ENCODE measurements at regions not wholly inside any gene's neighbourhood (a gene's known extent, or its start where the extent isn't known, plus 50 kb on each side); places are given as distances from the start of the nearest gene placed in this dataset.

DNA sequence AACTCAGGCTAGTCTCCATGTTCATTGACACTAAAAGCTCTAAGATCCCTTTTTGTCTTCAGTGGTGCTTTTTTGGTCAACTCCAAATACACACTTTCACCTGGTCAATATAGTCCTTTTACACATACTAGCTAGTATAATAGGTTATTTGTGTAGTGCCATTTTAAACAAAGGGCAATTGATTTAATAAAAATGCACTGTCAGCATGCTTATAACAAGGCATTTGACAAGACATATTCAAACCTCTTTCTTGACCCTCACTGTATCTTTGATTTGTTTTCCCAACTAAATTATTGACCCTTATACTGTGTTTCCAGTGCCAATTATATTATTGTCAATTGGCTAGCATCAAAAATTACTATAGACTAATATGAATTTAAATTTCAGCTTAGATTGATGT, 1117.6 kb upstream of the DDX18 start:
- no peak for DNase-seq
- Histone ChIP-seq H3K36me3 (no peaks in the 10 kb centered on the region), H3K4me1 (no peaks in the 10 kb centered on the region), H3K4me3 (no peak overlapping the region), H3K9me3 (peaks cover 0 to under 1% (median 0%) of the 10 kb centered on the region in 11 donors), H3K27ac (no peak overlapping the region), H3K27me3 (no peaks in the 10 kb centered on the region)
- intact Hi-C loops (cut with DNase I), result no loop called here
- no peak for ATAC-seq
- no peak for TF ChIP-seq CTCF (IDR thresholded peaks at IDR 0.05)

- intact Hi-C loops (cut with DNase I), result no loop called here
- Histone ChIP-seq H3K9me3 (peaks cover 0 to 28% (median 0%) of the 10 kb centered on the region in 11 donors), H3K36me3 (no peaks in the 10 kb centered on the region), H3K27ac (no peak overlapping the region), H3K27me3 (no peaks in the 10 kb centered on the region), H3K4me3 (no peak overlapping the region), H3K4me1 (no peaks in the 10 kb centered on the region)
- no peak for ATAC-seq
- no peak for DNase-seq
- no peak for TF ChIP-seq CTCF (IDR thresholded peaks at IDR 0.05)
- 54 to 60% methylated on average over 3 of the region's 3 CpGs for WGBS, 2 donors
Observed at GRCh38 chr2:116706396-116706795, 1108.1 kb upstream of the DDX18 start.

- peaks cover 0 to 8% (median 0%) of the 10 kb centered on the region in 11 donors for H3K9me3 ChIP-seq
- DNase-seq (no peak), ATAC-seq (no peak)
- H3K4me3 ChIP-seq, result no peak overlapping the region
- no peak for TF ChIP-seq CTCF (IDR thresholded peaks at IDR 0.05)
- H3K4me1 ChIP-seq, result no peaks in the 10 kb centered on the region
- 82 to 85% methylated on average over 1 of the region's 1 CpG for WGBS, 2 donors
- no peaks in the 10 kb centered on the region for H3K27me3 ChIP-seq
- no peak overlapping the region for H3K27ac ChIP-seq
- intact Hi-C loops (cut with DNase I), result no loop called here
- no peaks in the 10 kb centered on the region for H3K36me3 ChIP-seq
Observed at GRCh38 chr2:116716038-116716437, 1098.5 kb upstream of the DDX18 start.

- DNase-seq (no peak), ATAC-seq (no peak)
- H3K36me3 ChIP-seq, result no peaks in the 10 kb centered on the region
- no peak overlapping the region for H3K4me3 ChIP-seq
- H3K4me1 ChIP-seq, result no peaks in the 10 kb centered on the region
- peaks cover 0 to 8% (median 0%) of the 10 kb centered on the region in 11 donors for H3K9me3 ChIP-seq
- WGBS, 2 donors, result 82 to 90% methylated on average over 2 of the region's 2 CpGs
- H3K27ac ChIP-seq, result no peak overlapping the region
- intact Hi-C loops (cut with DNase I), result no loop called here
- H3K27me3 ChIP-seq, result no peaks in the 10 kb centered on the region
- no peak for TF ChIP-seq CTCF (IDR thresholded peaks at IDR 0.05)
Observed at GRCh38 chr2:116716444-116716843, 1098.0 kb upstream of the DDX18 start.

- DNase-seq, result no peak
- no peaks in the 10 kb centered on the region for H3K4me1 ChIP-seq
- 59 to 73% methylated on average over 4 of the region's 4 CpGs for WGBS, 2 donors
- peaks cover 0 to 3% (median 0%) of the 10 kb centered on the region in 11 donors for H3K9me3 ChIP-seq
- no peaks in the 10 kb centered on the region for H3K36me3 ChIP-seq
- intact Hi-C loops (cut with DNase I), result no loop called here
- no peak overlapping the region for H3K27ac ChIP-seq
- no peak for TF ChIP-seq CTCF (IDR thresholded peaks at IDR 0.05)
- ATAC-seq, result no peak
- no peaks in the 10 kb centered on the region for H3K27me3 ChIP-seq
- H3K4me3 ChIP-seq, result no peak overlapping the region
Observed at GRCh38 chr2:116717832-116718231, 1096.7 kb upstream of the DDX18 start.

Measured in heart right ventricle (tissue), 16 donors.